ENCODE measurements at regions not wholly inside any gene's neighbourhood (a gene's known extent, or its start where the extent isn't known, plus 50 kb on each side); places are given as distances from the start of the nearest gene placed in this dataset.
"Not testable (repeated sequence)": the region's sequence is repeated elsewhere in the genome, so short reads cannot be mapped to it uniquely, and the experiment has no call there.

- TF ChIP-seq ZNF274 (IDR thresholded peaks at IDR 0.05; ENCODE audit: low read depth, low read length), result no peak
- no peak overlapping the region for H3K4me3 ChIP-seq (ENCODE audit: low read length)
Observed at GRCh38 chr6:137545073-137545472, 50.9 kb upstream of the OLIG3 start.

DNA sequence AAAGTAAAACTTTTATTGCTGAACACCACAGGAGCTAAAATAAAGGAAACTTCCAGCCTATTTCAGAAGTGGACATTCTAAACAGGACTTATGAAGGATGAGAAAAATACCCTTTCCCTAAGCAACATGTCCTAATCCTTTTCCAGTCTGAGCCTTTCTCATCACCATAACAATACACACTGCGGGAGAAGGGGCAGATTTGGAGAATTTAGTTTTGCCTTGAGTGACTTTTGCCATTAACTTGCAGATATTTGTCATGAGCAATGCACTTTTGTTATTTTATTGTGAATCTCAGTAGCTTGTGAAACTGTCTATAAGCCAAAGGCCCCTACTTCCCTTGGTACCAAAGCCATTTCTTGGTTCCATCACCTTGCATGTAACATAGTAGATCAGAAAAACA lies 53.0 kb upstream of the OLIG3 start:
- TF ChIP-seq ZNF274 (IDR thresholded peaks at IDR 0.05; ENCODE audit: low read depth, low read length), result no peak
- no peak overlapping the region for H3K4me3 ChIP-seq (ENCODE audit: low read length)

DNA sequence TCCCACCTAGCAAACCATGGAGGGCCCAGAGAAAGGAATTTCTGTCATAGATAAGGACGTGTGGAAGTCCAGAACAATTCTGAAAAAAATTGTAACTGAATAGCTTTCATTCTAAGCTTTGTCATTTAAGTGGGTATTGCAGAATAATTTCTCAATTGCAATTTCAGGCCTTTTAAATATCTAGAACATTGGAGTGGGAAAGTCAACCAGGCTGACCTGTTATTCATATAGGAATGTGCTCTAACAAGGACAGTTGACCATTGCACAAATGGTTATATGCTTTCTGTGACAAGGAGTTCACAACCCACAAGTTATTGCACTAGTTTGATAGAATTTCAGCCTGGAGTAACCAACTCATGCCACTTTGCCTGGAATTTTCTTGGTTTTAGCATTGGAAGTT lies 53.4 kb upstream of the OLIG3 start:
- no peak for TF ChIP-seq ZNF274 (IDR thresholded peaks at IDR 0.05; ENCODE audit: low read depth, low read length)
- H3K4me3 ChIP-seq (ENCODE audit: low read length), result no peak overlapping the region

- H3K4me3 ChIP-seq (ENCODE audit: low read length), result no peak overlapping the region
- TF ChIP-seq ZNF274 (IDR thresholded peaks at IDR 0.05; ENCODE audit: low read depth, low read length), result no peak
Observed at GRCh38 chr6:137549106-137549505, 54.9 kb upstream of the OLIG3 start.

GRCh38 chr6:137550535-137550934 lies 56.3 kb upstream of the OLIG3 start:
- no peak overlapping the region for H3K4me3 ChIP-seq (ENCODE audit: low read length)
- TF ChIP-seq ZNF274 (IDR thresholded peaks at IDR 0.05; ENCODE audit: low read depth, low read length), result no peak

- no peak for TF ChIP-seq ZNF274 (IDR thresholded peaks at IDR 0.05; ENCODE audit: low read depth, low read length)
- H3K4me3 ChIP-seq (ENCODE audit: low read length), result no peak overlapping the region
Observed at GRCh38 chr6:137552146-137552545, 58.0 kb upstream of the OLIG3 start.

GRCh38 chr6:137552809-137553208 lies 58.6 kb upstream of the OLIG3 start:
- no peak overlapping the region for H3K4me3 ChIP-seq (ENCODE audit: low read length)
- no peak for TF ChIP-seq ZNF274 (IDR thresholded peaks at IDR 0.05; ENCODE audit: low read depth, low read length)

DNA sequence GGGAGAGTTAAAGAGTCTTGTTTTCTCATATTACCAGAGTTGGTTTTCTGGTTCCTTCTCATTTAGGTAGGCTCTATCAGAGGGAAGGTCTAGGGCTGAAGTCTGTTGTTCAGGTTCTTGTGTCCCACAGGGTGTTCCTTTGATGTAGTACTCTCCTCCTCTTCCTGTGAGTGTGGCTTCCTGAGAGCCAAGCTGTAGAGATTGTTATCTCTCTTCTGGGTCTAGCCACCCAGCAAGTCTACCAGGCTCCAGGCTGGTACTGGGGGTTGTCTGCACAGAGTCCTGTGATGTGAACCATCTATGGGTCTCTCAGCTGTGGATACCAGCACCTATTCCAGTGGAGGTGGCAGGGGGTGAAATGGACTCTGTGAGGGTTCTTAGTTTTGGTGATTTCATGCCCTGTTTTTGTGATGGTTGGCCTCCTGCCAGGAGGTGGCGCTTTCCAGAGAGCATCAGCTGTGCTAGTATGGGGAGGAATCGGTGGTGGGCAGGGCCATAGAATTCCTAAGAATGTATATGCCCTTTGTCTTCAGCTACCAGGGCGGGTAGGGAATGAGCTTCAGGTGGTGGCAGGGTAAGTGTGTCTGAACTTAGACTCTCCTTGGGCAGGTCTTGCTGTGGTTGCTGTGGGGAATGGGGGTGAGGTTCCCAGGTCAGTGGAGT lies 65.5 kb upstream of the OLIG3 start:
- not testable (repeated sequence) for H3K4me3 ChIP-seq (ENCODE audit: low read length)

DNA sequence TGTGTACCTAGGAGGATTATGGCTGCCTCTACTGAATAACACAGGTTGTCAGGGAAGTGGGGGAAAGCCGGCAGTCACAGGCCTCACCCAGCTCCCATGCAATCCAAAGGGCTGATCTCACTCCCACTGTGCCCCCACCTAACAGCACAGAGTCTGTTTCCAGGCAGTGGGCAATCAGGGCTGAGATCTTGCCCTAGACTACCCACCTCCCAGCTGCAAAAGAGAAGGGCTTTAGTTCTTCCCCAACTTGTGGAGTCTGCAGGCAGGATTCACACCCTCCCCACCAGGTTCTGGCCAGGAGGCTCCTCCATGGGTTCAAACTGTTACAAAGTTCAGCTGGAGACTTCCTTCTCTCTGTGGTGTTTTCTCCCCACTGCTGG lies 66.0 kb upstream of the OLIG3 start:
- no peak for TF ChIP-seq ZNF274 (IDR thresholded peaks at IDR 0.05; ENCODE audit: low read depth, low read length)
- no peak overlapping the region for H3K4me3 ChIP-seq (ENCODE audit: low read length)

GRCh38 chr6:137568067-137568466 lies 73.9 kb upstream of the OLIG3 start:
- no peak overlapping the region for H3K4me3 ChIP-seq (ENCODE audit: low read length)

DNA sequence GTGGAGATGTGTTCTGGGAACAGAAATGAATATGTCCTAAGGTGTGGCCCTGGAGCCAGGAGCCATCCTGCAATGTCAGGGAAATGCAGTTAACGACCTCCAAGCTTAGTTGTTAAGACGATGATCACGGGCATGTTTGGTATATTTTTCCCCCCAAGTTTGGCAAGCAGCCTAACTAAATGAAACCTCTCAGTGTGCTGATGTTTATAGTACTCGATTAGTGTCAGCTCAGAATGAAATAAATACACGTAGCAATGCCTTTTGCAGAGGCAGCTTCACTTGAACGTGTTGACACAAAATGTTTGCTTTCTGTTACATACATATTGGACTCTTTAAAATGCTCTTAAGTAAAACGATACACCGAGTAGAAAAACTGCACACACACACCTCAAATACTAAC lies 76.2 kb upstream of the OLIG3 start:
- no peak overlapping the region for H3K4me3 ChIP-seq (ENCODE audit: low read length)
- no peak for TF ChIP-seq ZNF274 (IDR thresholded peaks at IDR 0.05; ENCODE audit: low read depth, low read length)

More at GRCh38 chr6:137568067-137568466, 73.9 kb upstream of the OLIG3 start:
- no peak for TF ChIP-seq ZNF274 (IDR thresholded peaks at IDR 0.05; ENCODE audit: low read depth, low read length)

DNA sequence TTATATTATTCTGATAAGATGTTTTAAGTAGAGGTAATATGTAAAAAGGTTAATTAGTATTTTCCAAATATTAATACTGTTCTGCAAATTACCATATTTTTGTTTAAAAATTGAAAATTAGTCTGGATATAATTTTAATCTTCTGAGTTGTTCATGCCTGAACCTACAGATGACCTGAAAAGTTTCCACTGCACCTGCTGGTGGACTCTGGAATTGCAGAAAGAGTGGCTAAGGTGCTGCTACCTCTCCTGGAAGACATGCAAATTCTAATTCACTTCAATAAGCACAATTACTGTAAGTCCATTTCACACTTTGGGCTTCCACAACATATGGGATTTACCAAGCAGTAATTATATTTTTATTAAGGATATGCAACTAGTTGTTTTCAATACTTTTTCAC lies 77.7 kb upstream of the OLIG3 start:
- TF ChIP-seq ZNF274 (IDR thresholded peaks at IDR 0.05; ENCODE audit: low read depth, low read length), result no peak
- H3K4me3 ChIP-seq (ENCODE audit: low read length), result no peak overlapping the region

GRCh38 chr6:137573739-137574138 lies 79.5 kb upstream of the OLIG3 start:
- no peak for TF ChIP-seq ZNF274 (IDR thresholded peaks at IDR 0.05; ENCODE audit: low read depth, low read length)
- H3K4me3 ChIP-seq (ENCODE audit: low read length), result no peak overlapping the region

GRCh38 chr6:137579612-137580011 lies 85.4 kb upstream of the OLIG3 start:
- no peak for TF ChIP-seq ZNF274 (IDR thresholded peaks at IDR 0.05; ENCODE audit: low read depth, low read length)
- no peak overlapping the region for H3K4me3 ChIP-seq (ENCODE audit: low read length)

GRCh38 chr6:137581019-137581707 lies 87.0 kb upstream of the OLIG3 start:
- H3K4me3 ChIP-seq (ENCODE audit: low read length), result no peak overlapping the region
- TF ChIP-seq ZNF274 (IDR thresholded peaks at IDR 0.05; ENCODE audit: low read depth, low read length), result no peak

GRCh38 chr6:137583519-137583918 lies 89.3 kb upstream of the OLIG3 start:
- H3K4me3 ChIP-seq (ENCODE audit: low read length), result not testable (repeated sequence)

Data from GM08714 (cell line).